ENCODE measurements at regions not wholly inside any gene's neighbourhood (a gene's known extent, or its start where the extent isn't known, plus 50 kb on each side); places are given as distances from the start of the nearest gene placed in this dataset.
"Not testable (repeated sequence)": the region's sequence is repeated elsewhere in the genome, so short reads cannot be mapped to it uniquely, and the experiment has no call there.

GRCh38 chr5:118604106-118604505 is 384.2 kb downstream of the DTWD2 start:
- Histone ChIP-seq H3K27ac (ENCODE audit: low read depth, low read length) (no peak overlapping the region), H3K9ac (ENCODE audit: low read depth, low read length) (no peak overlapping the region), H3K9me3 (ENCODE audit: control insufficient read depth, insufficient read depth, low read length) (no peaks in the 10 kb centered on the region), H3K36me3 (ENCODE audit: control insufficient read depth, insufficient read depth, low read length) (no peaks in the 10 kb centered on the region), H3K4me1 (ENCODE audit: control insufficient read depth, insufficient read depth, low read length) (no peaks in the 10 kb centered on the region), H3K4me3 (ENCODE audit: low read depth, low read length) (no peak overlapping the region), H3K27me3 (ENCODE audit: control insufficient read depth, insufficient read depth, low read length) (no peaks in the 10 kb centered on the region)

GRCh38 chr5:118603278-118603677 is 385.1 kb downstream of the DTWD2 start:
- no peak overlapping the region for H3K9ac ChIP-seq (ENCODE audit: low read depth, low read length)
- no peak overlapping the region for H3K4me3 ChIP-seq (ENCODE audit: low read depth, low read length)
- H3K27ac ChIP-seq (ENCODE audit: low read depth, low read length): no peak overlapping the region
- no peaks in the 10 kb centered on the region for H3K4me1 ChIP-seq (ENCODE audit: control insufficient read depth, insufficient read depth, low read length)
- no peaks in the 10 kb centered on the region for H3K36me3 ChIP-seq (ENCODE audit: control insufficient read depth, insufficient read depth, low read length)
- no peaks in the 10 kb centered on the region for H3K27me3 ChIP-seq (ENCODE audit: control insufficient read depth, insufficient read depth, low read length)
- H3K9me3 ChIP-seq (ENCODE audit: control insufficient read depth, insufficient read depth, low read length): no peaks in the 10 kb centered on the region

GRCh38 chr5:118598311-118598710 is 390.0 kb downstream of the DTWD2 start:
- no peaks in the 10 kb centered on the region for H3K4me1 ChIP-seq (ENCODE audit: control insufficient read depth, insufficient read depth, low read length)
- no peak overlapping the region for H3K4me3 ChIP-seq (ENCODE audit: low read depth, low read length)
- H3K27ac ChIP-seq (ENCODE audit: low read depth, low read length): no peak overlapping the region
- no peaks in the 10 kb centered on the region for H3K27me3 ChIP-seq (ENCODE audit: control insufficient read depth, insufficient read depth, low read length)
- no peak overlapping the region for H3K9ac ChIP-seq (ENCODE audit: low read depth, low read length)
- no peaks in the 10 kb centered on the region for H3K9me3 ChIP-seq (ENCODE audit: control insufficient read depth, insufficient read depth, low read length)
- no peaks in the 10 kb centered on the region for H3K36me3 ChIP-seq (ENCODE audit: control insufficient read depth, insufficient read depth, low read length)

GRCh38 chr5:118597543-118597942 is 390.8 kb downstream of the DTWD2 start:
- no peaks in the 10 kb centered on the region for H3K36me3 ChIP-seq (ENCODE audit: control insufficient read depth, insufficient read depth, low read length)
- no peaks in the 10 kb centered on the region for H3K9me3 ChIP-seq (ENCODE audit: control insufficient read depth, insufficient read depth, low read length)
- no peaks in the 10 kb centered on the region for H3K4me1 ChIP-seq (ENCODE audit: control insufficient read depth, insufficient read depth, low read length)
- no peak overlapping the region for H3K9ac ChIP-seq (ENCODE audit: low read depth, low read length)
- H3K4me3 ChIP-seq (ENCODE audit: low read depth, low read length): no peak overlapping the region
- no peak overlapping the region for H3K27ac ChIP-seq (ENCODE audit: low read depth, low read length)
- no peaks in the 10 kb centered on the region for H3K27me3 ChIP-seq (ENCODE audit: control insufficient read depth, insufficient read depth, low read length)

- no peaks in the 10 kb centered on the region for H3K27me3 ChIP-seq (ENCODE audit: control insufficient read depth, insufficient read depth, low read length)
- H3K4me1 ChIP-seq (ENCODE audit: control insufficient read depth, insufficient read depth, low read length): no peaks in the 10 kb centered on the region
- no peak overlapping the region for H3K4me3 ChIP-seq (ENCODE audit: low read depth, low read length)
- H3K36me3 ChIP-seq (ENCODE audit: control insufficient read depth, insufficient read depth, low read length): no peaks in the 10 kb centered on the region
- H3K27ac ChIP-seq (ENCODE audit: low read depth, low read length): no peak overlapping the region
- no peak overlapping the region for H3K9ac ChIP-seq (ENCODE audit: low read depth, low read length)
- no peaks in the 10 kb centered on the region for H3K9me3 ChIP-seq (ENCODE audit: control insufficient read depth, insufficient read depth, low read length)
Measured at GRCh38 chr5:118596255-118596654, 392.1 kb downstream of the DTWD2 start.

DNA sequence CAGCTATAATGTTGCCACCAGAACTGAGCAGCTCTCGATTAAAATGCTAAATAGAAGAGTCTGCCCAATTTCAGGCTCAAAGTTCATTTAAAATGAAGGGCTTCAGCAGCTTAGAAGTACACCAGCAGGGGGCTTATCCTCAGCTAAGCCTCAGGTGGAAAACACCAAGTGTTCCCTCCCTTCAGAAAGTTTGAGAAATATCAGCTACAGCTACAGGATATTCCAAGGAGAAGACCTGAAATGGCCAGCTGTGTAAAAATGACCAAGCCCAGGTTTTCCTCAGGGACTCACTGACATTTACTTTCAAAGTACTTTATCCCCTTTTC is 395.4 kb downstream of the DTWD2 start:
- Histone ChIP-seq H3K36me3 (ENCODE audit: control insufficient read depth, insufficient read depth, low read length) (no peaks in the 10 kb centered on the region), H3K27ac (ENCODE audit: low read depth, low read length) (no peak overlapping the region), H3K9ac (ENCODE audit: low read depth, low read length) (no peak overlapping the region), H3K4me3 (ENCODE audit: low read depth, low read length) (no peak overlapping the region), H3K27me3 (ENCODE audit: control insufficient read depth, insufficient read depth, low read length) (no peaks in the 10 kb centered on the region), H3K4me1 (ENCODE audit: control insufficient read depth, insufficient read depth, low read length) (no peaks in the 10 kb centered on the region), H3K9me3 (ENCODE audit: control insufficient read depth, insufficient read depth, low read length) (no peaks in the 10 kb centered on the region)

DNA sequence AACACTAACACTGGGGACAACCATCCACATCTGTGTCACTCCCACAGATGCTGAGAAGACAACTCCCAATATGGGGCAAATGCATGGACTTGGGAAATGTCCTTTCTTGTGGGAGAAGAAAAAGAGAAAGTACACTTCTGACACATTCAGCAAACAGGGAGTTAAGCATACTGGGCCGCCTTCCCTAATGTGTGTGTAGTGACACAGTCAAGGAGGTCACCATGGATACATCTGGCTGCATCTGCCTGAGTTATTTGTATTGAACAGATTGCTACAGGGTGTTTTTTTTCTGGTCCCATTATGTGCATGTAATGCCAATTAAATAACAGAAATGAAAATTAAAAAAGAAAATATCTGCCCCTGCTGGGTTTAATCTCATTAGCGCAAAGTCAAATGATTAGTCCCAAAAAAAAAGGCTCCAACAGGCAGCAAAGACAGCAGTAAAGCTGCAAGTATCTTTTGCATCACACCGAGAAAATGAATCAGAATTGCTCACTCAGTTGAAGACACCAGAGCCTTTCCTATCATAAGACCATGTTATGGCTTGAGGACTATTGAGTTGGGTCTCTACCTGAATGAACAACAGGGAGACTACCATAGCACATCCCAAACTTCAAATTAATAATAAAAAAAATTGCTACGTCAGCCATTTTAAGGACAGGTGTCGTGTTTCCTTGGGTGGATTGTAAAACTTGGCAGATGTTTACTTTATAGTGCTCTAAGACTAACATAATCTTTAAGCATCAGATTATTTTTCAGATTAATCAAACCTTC is 395.9 kb downstream of the DTWD2 start:
- Histone ChIP-seq H3K27ac (ENCODE audit: low read depth, low read length) (no peak overlapping the region), H3K9ac (ENCODE audit: low read depth, low read length) (no peak overlapping the region), H3K4me3 (ENCODE audit: low read depth, low read length) (no peak overlapping the region), H3K27me3 (ENCODE audit: control insufficient read depth, insufficient read depth, low read length) (no peaks in the 10 kb centered on the region), H3K36me3 (ENCODE audit: control insufficient read depth, insufficient read depth, low read length) (no peaks in the 10 kb centered on the region), H3K9me3 (ENCODE audit: control insufficient read depth, insufficient read depth, low read length) (no peaks in the 10 kb centered on the region), H3K4me1 (ENCODE audit: control insufficient read depth, insufficient read depth, low read length) (no peaks in the 10 kb centered on the region)

DNA sequence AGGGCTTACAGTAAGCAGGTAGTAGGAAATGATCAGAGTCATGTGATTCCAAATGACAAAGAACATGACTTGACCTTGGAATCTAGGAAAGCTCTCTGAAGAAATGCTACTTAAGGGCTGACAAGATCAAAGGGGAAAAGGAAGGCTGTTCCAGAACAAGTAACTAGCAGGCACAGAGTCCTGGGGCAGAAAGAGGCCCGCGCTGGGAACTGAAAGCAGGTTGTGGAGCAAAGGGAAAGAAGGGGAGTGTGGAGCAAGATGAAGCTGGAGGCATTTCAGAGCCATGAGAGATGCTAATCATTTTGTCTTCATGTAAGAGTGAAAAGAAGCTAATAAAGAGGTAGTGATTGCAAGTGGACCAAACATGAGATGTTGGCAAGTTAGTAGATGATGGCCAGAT is 397.5 kb downstream of the DTWD2 start:
- Histone ChIP-seq H3K27me3 (ENCODE audit: control insufficient read depth, insufficient read depth, low read length) (no peaks in the 10 kb centered on the region), H3K4me3 (ENCODE audit: low read depth, low read length) (no peak overlapping the region), H3K36me3 (ENCODE audit: control insufficient read depth, insufficient read depth, low read length) (no peaks in the 10 kb centered on the region), H3K27ac (ENCODE audit: low read depth, low read length) (no peak overlapping the region), H3K9ac (ENCODE audit: low read depth, low read length) (no peak overlapping the region), H3K9me3 (ENCODE audit: control insufficient read depth, insufficient read depth, low read length) (no peaks in the 10 kb centered on the region), H3K4me1 (ENCODE audit: control insufficient read depth, insufficient read depth, low read length) (no peaks in the 10 kb centered on the region)

DNA sequence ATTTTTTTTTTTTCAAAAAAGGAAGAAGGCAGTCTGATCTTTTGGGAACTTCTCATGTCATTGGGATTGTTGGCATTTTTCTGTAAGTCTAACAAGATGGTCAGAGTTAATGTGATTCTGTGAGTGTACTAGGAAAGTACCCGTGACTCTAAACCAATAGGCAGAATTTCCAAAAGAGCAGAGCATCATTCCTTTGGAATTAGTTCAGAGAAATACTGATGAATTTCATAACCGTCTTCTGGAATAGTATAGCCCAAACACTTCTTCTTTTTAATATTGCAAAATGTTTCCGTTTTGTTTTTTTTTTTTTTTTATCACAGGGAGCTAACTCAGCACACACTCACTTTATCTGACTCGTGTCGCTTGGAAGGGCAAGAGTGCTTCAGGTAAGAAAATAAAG is 407.4 kb downstream of the DTWD2 start:
- H3K9ac ChIP-seq (ENCODE audit: low read depth, low read length): no peak overlapping the region
- no peaks in the 10 kb centered on the region for H3K27me3 ChIP-seq (ENCODE audit: control insufficient read depth, insufficient read depth, low read length)

DNA sequence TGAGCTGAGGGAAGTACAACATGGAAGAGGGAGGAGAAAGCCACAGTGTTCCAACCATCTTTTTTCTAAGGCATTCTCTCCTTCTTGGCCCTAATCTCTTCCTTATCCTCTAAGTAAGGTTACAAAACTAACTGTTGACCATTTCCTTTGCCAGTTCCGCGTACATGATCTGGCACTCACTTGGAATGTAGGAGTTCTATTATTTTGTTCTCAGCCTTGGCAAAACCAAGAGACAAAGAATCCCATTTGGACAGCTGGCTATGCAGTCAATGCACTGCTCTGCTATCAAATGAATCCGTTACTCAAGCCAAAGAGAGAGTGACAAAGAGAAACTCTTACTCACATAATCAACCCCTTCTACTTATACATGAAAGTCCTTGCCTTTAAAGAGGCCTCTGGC is 410.3 kb downstream of the DTWD2 start:
- Histone ChIP-seq H3K4me1 (ENCODE audit: control insufficient read depth, insufficient read depth, low read length) (no peaks in the 10 kb centered on the region), H3K9me3 (ENCODE audit: control insufficient read depth, insufficient read depth, low read length) (no peaks in the 10 kb centered on the region), H3K27ac (ENCODE audit: low read depth, low read length) (no peak overlapping the region), H3K27me3 (ENCODE audit: control insufficient read depth, insufficient read depth, low read length) (no peaks in the 10 kb centered on the region), H3K36me3 (ENCODE audit: control insufficient read depth, insufficient read depth, low read length) (no peaks in the 10 kb centered on the region), H3K9ac (ENCODE audit: low read depth, low read length) (no peak overlapping the region), H3K4me3 (ENCODE audit: low read depth, low read length) (no peak overlapping the region)

More for the DNA sequence above, 407.4 kb downstream of the DTWD2 start:
- H3K4me1 ChIP-seq (ENCODE audit: control insufficient read depth, insufficient read depth, low read length): no peaks in the 10 kb centered on the region
- no peak overlapping the region for H3K4me3 ChIP-seq (ENCODE audit: low read depth, low read length)
- no peak overlapping the region for H3K27ac ChIP-seq (ENCODE audit: low read depth, low read length)
- no peaks in the 10 kb centered on the region for H3K36me3 ChIP-seq (ENCODE audit: control insufficient read depth, insufficient read depth, low read length)
- no peaks in the 10 kb centered on the region for H3K9me3 ChIP-seq (ENCODE audit: control insufficient read depth, insufficient read depth, low read length)

DNA sequence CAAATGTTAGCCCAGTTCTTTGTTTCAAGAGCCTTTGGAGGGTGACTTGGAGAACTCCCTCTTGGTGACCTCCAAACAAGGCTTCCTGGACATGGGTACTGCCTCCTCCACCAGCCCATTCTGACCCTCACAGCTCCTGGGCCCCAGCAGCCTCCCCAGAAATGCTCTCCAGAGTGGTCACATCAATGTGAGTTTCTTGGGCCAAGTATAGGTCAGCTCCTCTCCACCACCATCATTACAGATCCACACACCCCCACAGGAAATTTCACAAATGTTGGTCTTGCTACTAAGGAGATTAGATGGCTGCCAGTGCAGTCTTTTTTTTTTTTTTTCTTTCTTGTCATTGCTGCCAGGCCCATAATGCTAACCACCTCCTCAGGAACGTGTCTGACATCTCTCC is 410.7 kb downstream of the DTWD2 start:
- no peak overlapping the region for H3K27ac ChIP-seq (ENCODE audit: low read depth, low read length)
- no peak overlapping the region for H3K4me3 ChIP-seq (ENCODE audit: low read depth, low read length)
- no peaks in the 10 kb centered on the region for H3K27me3 ChIP-seq (ENCODE audit: control insufficient read depth, insufficient read depth, low read length)
- H3K36me3 ChIP-seq (ENCODE audit: control insufficient read depth, insufficient read depth, low read length): no peaks in the 10 kb centered on the region
- H3K4me1 ChIP-seq (ENCODE audit: control insufficient read depth, insufficient read depth, low read length): no peaks in the 10 kb centered on the region
- H3K9me3 ChIP-seq (ENCODE audit: control insufficient read depth, insufficient read depth, low read length): no peaks in the 10 kb centered on the region
- no peak overlapping the region for H3K9ac ChIP-seq (ENCODE audit: low read depth, low read length)

GRCh38 chr5:118570276-118570675 is 418.1 kb downstream of the DTWD2 start:
- not testable (repeated sequence) for H3K27ac ChIP-seq (ENCODE audit: low read depth, low read length); H3K36me3 ChIP-seq (ENCODE audit: control insufficient read depth, insufficient read depth, low read length); H3K27me3 ChIP-seq (ENCODE audit: control insufficient read depth, insufficient read depth, low read length); H3K4me1 ChIP-seq (ENCODE audit: control insufficient read depth, insufficient read depth, low read length); H3K9ac ChIP-seq (ENCODE audit: low read depth, low read length); H3K4me3 ChIP-seq (ENCODE audit: low read depth, low read length); H3K9me3 ChIP-seq (ENCODE audit: control insufficient read depth, insufficient read depth, low read length)
